OCI-LY7 (cell line): ENCODE measurements at regions not wholly inside any gene's neighbourhood (a gene's known extent, or its start where the extent isn't known, plus 50 kb on each side); places are given as distances from the start of the nearest gene placed in this dataset.

Source experiments
- CTCF ChIP-seq: fragments of 200-600 bp; sonication (generic); conservative IDR thresholded peaks from 2 replicates; pipeline ENCODE4 v1.5.1; 2014; ENCODE audit warnings: mild to moderate bottlenecking, antibody characterized with exemption, low read length, moderate library complexity, mixed read lengths
- EZH2phosphoT487 ChIP-seq: fragments of 200-600 bp; sonication (generic); IDR thresholded peaks from 2 replicates; pipeline ENCODE4 v1.6.1; 2018; ENCODE audit warnings: low read depth, borderline replicate concordance, mild to moderate bottlenecking, mixed run types, antibody characterized with exemption, low read length, moderate library complexity, mixed read lengths

- TF ChIP-seq CTCF (no peak), EZH2phosphoT487 (no peak)
These were observed 1067.3 kb downstream of the LRFN5 start for GRCh38 chr14:42673963-42674362.
